Ureter (tissue), 1 donor: ENCODE measurements at regions not wholly inside any gene's neighbourhood (a gene's known extent, or its start where the extent isn't known, plus 50 kb on each side); places are given as distances from the start of the nearest gene placed in this dataset.

Source experiments
- DNase-seq: peaks from one replicate; pipeline ENCODE4 v3.0.0-alpha.2; 2020; ENCODE audit warnings: low spot score
- donor health status: DM: yes; HTN: yes; CAD: no.

DNA sequence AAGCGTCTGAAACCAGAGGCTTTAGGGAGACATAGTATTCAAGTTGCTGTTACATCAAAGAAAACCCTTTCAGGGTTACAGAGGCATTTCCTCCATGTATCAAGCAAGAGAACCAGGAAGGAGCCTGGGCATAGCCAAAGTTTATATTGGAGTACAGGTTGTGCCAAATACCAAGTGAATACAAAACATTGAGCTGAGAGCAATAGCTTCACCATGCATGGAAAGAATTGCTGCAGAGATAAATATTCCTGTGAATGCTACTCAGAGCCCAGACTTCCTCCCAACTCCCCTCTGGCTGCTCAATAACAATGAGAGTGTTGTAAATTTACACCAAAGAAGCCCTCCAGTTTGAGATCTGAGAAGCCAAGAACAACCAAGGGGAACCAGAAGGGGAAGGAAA, 618.9 kb downstream of the DHX35 start:
- DNase-seq = no peak

GRCh38 chr20:39576771-39577170, 614.6 kb downstream of the DHX35 start:
- DNase-seq = no peak

GRCh38 chr20:39574061-39574460, 611.9 kb downstream of the DHX35 start:
- no peak for DNase-seq

GRCh38 chr20:39571171-39571570, 609.0 kb downstream of the DHX35 start:
- no peak for DNase-seq

DNA sequence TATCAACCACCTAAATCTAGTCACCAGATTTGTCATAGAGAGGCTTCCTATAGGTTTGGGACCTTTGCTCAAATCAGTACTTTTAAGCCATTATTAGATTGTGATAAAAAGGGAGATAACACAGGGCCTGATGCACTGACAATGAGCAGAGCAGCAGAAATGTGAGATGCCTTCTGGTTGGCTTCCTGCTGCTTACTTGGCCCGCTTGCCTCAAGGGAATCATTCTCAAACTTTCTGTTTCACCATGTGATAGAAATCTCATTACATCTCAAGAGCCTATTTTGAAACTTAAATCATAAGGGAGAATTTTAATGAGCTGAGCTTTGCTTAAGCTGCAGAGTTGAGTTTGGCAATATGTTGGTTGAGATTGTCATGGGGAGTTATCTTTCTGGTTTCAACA, 606.0 kb downstream of the DHX35 start:
- no peak for DNase-seq

- DNase-seq = no peak
Measured at GRCh38 chr20:39563349-39563748, 601.2 kb downstream of the DHX35 start.

- DNase-seq = no peak
Measured at GRCh38 chr20:39554341-39554740, 592.2 kb downstream of the DHX35 start.

DNA sequence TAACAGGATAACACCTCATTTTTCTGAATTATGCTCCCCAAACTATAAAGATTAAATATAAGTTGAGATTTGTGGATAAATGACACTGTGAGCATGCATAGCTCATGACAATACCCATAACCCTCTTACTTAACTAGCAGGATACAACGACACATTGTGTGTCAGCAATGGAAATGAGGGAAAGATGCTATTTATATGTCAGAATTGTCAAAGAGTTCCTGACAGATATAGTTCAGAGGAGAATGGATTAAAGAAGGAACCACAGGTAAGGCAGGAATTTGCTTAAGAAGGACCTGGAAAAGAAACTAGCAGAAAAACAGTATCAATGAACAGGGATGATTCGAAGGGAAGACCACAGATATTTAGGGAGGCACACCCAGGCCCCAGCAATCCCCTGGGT, 591.0 kb downstream of the DHX35 start:
- DNase-seq = no peak

DNA sequence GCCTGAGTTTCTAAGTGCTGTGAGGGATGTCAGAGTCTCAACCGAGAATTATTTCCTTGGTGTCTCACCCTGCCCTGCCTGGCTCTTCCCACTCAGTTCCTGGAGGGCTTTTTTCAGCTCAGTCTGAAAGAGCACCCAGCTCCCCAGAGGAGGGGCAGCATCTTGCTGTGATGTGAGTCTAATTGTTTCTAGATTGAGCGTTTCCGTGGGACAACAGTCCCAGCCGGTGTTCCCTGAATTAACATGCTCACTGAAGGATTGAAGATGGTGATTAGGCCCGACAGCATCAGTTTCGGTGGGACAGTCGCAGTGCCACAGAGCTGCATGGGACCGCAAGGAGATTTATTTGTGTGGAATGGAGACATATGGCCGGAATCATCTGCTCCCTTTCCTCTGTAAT, 587.6 kb downstream of the DHX35 start:
- no peak for DNase-seq

DNA sequence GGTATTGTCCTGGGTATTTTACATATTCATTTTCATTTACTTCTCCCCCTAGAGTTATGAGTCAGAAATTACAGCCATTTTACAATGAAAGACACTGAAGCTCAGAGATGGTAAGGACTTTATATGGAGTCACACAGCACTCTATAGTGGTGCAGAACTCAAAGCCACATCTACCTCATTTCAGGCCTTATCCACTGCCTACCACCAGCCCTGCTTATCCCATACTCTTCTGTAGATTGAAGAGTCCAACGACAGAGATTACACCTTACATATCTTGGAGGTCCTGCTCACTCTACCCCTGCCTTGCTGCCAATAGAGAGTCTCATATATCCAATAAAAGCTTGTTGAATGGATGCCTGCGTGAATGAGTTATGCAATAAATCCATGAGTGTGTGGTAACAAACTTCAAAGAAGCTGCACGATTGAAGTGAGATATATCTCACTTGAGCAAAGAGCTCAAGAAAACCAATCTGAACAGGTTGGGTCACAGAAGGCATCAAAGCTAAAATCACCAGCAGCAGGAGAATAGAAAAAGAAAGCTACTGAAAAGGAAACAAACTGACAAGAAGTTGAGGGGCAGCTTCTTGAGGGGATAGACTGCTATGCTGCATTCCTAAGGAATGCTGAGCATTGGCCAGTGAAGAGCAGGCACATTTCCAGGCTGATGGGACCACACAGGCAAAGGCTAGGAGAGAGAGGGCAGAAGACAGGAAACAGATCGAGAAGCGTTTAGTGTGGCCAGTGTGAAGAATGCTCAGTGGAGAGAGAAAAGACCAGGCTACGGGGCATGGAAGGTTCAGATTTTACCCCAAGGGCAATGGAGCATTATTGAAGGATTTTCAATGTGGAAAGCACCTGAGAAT, 585.6 kb downstream of the DHX35 start:
- DNase-seq = no peak

DNA sequence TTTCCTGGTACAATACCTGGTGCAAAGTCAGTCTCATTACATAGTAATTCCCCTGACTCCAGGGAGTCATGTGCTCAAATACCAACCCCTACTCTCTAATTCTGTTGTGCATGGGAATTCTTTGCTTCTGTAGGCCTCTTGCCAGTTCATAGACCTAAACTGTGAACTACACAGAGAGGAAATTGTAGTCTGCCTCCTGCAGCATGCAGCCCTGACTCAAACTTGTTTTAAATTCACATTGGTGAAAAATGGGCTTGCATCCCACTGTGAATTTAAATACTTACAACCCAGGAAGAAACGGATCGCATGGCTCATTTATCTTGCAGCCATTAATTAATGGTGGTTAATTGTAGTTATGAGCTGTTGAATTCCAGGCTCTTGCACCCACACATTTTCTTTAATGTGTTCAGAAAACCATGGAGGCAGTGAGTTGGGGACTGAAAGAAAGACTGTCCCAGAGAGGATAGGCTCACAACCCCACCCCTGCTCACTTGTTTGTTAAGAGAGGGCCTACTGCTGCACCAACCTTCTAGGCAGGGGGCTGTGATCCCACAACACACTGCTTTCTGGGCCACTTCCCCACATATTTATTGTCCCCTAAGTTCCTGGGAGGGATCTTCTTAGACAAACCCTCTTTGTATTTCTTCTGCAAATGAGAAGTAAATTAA, 579.1 kb downstream of the DHX35 start:
- no peak for DNase-seq

DNA sequence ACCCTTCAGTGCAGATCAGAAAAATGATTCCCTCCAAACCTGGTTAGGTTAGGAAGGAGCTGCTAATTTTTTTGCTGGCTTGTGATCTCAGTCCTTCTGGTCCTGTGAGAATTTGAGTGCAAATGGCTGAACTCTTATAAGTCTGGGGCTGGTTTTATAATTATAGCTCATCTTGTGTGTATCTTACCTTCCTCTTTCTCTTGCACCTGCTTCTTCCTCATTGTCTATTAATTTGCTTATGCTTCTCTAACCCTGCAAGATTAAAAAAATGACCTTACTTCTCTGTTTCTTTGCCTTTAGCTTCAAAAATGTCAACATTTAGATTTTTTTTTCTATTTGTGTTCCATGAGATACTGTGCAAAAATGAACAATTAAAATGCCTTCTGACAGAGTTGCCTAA, 576.2 kb downstream of the DHX35 start:
- DNase-seq = no peak

- no peak for DNase-seq
Measured at GRCh38 chr20:39535301-39535700, 573.2 kb downstream of the DHX35 start.

- no peak for DNase-seq
Measured at GRCh38 chr20:39534846-39535245, 572.7 kb downstream of the DHX35 start.

DNA sequence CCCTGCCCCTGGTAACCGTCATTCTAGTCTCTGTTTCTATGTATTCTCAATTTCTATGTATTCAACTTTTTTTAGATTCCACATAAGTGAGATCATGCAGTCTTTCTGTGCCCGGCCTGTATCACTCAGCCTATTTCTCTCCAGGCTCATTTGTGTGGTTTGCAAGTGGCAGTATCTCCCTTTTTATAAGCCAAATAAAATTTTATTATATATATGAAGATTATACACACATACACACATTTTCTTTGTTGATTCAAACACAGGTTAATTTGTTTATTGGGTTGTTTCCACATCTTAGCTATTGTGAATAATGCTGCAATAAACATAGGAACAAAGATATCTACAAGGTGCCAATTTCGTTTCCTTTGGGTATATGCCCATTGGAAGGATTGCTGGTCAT, 571.7 kb downstream of the DHX35 start:
- DNase-seq = no peak

DNA sequence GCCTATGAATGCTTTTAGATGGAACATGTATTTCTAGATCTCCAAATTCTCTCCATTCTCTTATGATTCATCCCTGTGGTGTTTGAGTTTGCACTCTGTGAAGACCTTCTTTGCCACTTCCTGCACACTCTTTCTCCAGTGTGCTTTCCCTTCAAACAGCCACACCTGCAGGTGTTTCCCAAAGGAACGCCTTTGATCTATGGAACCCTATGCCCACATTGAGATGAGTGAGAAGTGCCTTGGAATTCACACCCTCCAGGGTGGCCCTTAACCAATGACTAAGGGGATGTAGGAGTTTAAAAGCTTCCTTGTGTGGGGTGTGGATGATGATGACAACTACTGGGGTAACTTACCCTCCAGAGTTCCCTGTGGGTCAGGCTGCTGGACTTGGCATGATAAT, 570.1 kb downstream of the DHX35 start:
- no peak for DNase-seq

- no peak for DNase-seq
Measured at GRCh38 chr20:39528436-39528835, 566.3 kb downstream of the DHX35 start.

GRCh38 chr20:39524371-39524911, 562.3 kb downstream of the DHX35 start:
- no peak for DNase-seq

DNA sequence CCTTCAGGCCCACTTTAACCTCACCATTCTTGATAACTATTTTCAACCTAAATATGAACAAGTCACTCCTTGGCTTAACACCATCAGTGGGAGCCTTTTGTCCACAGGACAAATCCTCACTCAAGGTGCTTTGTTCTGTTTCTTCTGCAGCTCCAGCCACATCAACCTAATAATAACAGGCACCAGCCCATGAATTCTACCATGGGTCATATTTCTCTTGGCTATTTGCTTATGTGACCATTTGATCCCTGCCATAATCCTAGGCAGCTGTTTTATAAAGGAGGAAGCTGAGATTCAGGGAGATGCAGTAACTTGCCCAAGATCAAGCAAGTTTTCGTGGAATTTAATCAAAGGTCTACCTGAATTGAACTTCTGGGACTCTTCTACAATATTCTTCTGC, 561.3 kb downstream of the DHX35 start:
- no peak for DNase-seq

GRCh38 chr20:39518654-39519053, 556.5 kb downstream of the DHX35 start:
- no peak for DNase-seq

DNA sequence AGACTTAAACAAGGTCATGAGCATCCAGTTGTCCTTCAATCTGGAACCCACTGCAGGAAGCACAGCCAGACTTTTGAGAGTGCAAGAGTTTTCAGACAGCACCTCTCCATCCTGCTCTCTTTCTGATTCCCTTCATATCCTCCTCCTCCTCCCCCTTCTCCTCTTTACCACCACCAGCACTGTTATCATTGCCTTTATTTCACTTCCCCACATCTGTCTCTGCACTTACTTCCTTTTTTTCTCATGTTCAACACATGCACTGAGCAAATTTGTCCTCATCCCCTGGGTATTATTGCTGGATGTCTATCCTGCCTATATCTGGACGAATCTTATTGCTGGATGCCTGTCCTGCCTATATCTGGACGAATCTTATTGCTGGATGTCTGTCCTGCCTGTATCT, 554.8 kb downstream of the DHX35 start:
- no peak for DNase-seq

GRCh38 chr20:39504710-39505094, 542.6 kb downstream of the DHX35 start:
- no peak for DNase-seq
